ENCODE measurements at regions not wholly inside any gene's neighbourhood (a gene's known extent, or its start where the extent isn't known, plus 50 kb on each side); places are given as distances from the start of the nearest gene placed in this dataset.

GRCh38 chr4:158002173-158002572 lies 170.7 kb downstream of the GASK1B start:
- Mint-ChIP-seq H3K4me3 (no peak overlapping the region), H3K36me3 (ENCODE audit: low read depth) (no peaks in the 10 kb centered on the region)

GRCh38 chr4:158001756-158002155 lies 171.1 kb downstream of the GASK1B start:
- CTCF ChIA-PET: no interaction called here
- no peak overlapping the region for H3K4me3 ChIP-seq (ENCODE audit: low read length)
- Mint-ChIP-seq H3K4me3 (no peak overlapping the region), H3K9me3 (no peaks in the 10 kb centered on the region), H3K27ac (no peak overlapping the region), H3K27me3 (no peaks in the 10 kb centered on the region), H3K4me1 (ENCODE audit: low read depth) (no peaks in the 10 kb centered on the region), H3K36me3 (ENCODE audit: low read depth) (no peaks in the 10 kb centered on the region)
- H3K4me1 ChIP-seq (ENCODE audit: insufficient read depth, low read length): no peaks in the 10 kb centered on the region
- no peaks in the 10 kb centered on the region for H3K9me3 ChIP-seq (ENCODE audit: control insufficient read depth in 1 of 2, insufficient read depth in 1 of 2, low read length in 2 of 2)
- no peaks in the 10 kb centered on the region for H3K36me3 ChIP-seq (ENCODE audit: insufficient read depth, low read length)
- DNase-seq (no peak), ATAC-seq (ENCODE audit: poor library complexity) (no peak)
- no peak overlapping the region for H3K27ac ChIP-seq (ENCODE audit: low read depth in 1 of 2, low read length in 2 of 2)
- no peak for TF ChIP-seq CTCF (IDR thresholded peaks at IDR 0.05)
- intact Hi-C loops (cut with DNase I, micrococcal nuclease): no loop called here
- POLR2A ChIA-PET: no interaction called here
- H3K27me3 ChIP-seq (ENCODE audit: control insufficient read depth in 1 of 2, insufficient read depth in 2 of 2, low read length in 2 of 2): no peaks in the 10 kb centered on the region

More at GRCh38 chr4:158002173-158002572, 170.7 kb downstream of the GASK1B start:
- Histone ChIP-seq H3K36me3 (ENCODE audit: insufficient read depth, low read length) (no peaks in the 10 kb centered on the region), H3K9me3 (ENCODE audit: control insufficient read depth in 1 of 2, insufficient read depth in 1 of 2, low read length in 2 of 2) (no peaks in the 10 kb centered on the region), H3K4me1 (ENCODE audit: insufficient read depth, low read length) (no peaks in the 10 kb centered on the region), H3K27me3 (ENCODE audit: control insufficient read depth in 1 of 2, insufficient read depth in 2 of 2, low read length in 2 of 2) (no peaks in the 10 kb centered on the region), H3K4me3 (ENCODE audit: low read length) (no peak overlapping the region), H3K27ac (ENCODE audit: low read depth in 1 of 2, low read length in 2 of 2) (no peak overlapping the region)
- Mint-ChIP-seq H3K27me3 (no peaks in the 10 kb centered on the region), H3K27ac (no peak overlapping the region), H3K4me1 (ENCODE audit: low read depth) (no peaks in the 10 kb centered on the region), H3K9me3 (no peaks in the 10 kb centered on the region)
- intact Hi-C loops (cut with DNase I, micrococcal nuclease): no loop called here
- ATAC-seq (ENCODE audit: poor library complexity) (no peak), DNase-seq (no peak)
- POLR2A ChIA-PET: no interaction called here
- CTCF ChIA-PET: no interaction called here
- no peak for TF ChIP-seq CTCF (IDR thresholded peaks at IDR 0.05)

DNA sequence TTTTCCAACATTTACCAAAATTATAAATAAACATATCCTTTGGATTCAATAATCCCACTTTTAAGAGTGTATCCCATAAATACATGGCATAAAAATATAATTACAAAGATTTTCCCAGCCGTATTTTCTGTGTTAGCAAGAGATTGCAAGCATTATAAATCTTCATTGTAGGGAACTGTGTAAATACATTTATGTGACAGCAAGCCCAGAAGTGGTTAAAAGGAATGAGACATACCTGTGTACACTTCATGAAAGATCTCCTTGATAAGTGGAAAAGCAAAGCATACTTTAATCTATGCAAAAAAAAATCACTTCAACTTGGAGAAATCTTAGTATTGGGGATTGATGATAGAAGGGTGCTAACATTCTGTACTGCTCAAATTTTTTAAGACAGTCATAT lies 173.1 kb downstream of the GASK1B start:
- Histone ChIP-seq H3K27me3 (ENCODE audit: control insufficient read depth in 1 of 2, insufficient read depth in 2 of 2, low read length in 2 of 2) (no peaks in the 10 kb centered on the region), H3K4me1 (ENCODE audit: insufficient read depth, low read length) (no peaks in the 10 kb centered on the region), H3K36me3 (ENCODE audit: insufficient read depth, low read length) (no peaks in the 10 kb centered on the region), H3K9me3 (ENCODE audit: control insufficient read depth in 1 of 2, insufficient read depth in 1 of 2, low read length in 2 of 2) (no peaks in the 10 kb centered on the region), H3K4me3 (ENCODE audit: low read length) (no peak overlapping the region), H3K27ac (ENCODE audit: low read depth in 1 of 2, low read length in 2 of 2) (no peak overlapping the region)
- H3K4me3 Mint-ChIP-seq: no peak overlapping the region
- H3K36me3 Mint-ChIP-seq (ENCODE audit: low read depth): no peaks in the 10 kb centered on the region
- no peaks in the 10 kb centered on the region for H3K27me3 Mint-ChIP-seq
- intact Hi-C loops (cut with DNase I, micrococcal nuclease): loop anchor here (10.0 kb wide), 2 partner anchors 625 to 1205 kb away; no protein-coding TSS in a partner anchor
- H3K9me3 Mint-ChIP-seq: no peaks in the 10 kb centered on the region
- no peak for TF ChIP-seq CTCF (IDR thresholded peaks at IDR 0.05)
- POLR2A ChIA-PET: no interaction called here
- no peaks in the 10 kb centered on the region for H3K4me1 Mint-ChIP-seq (ENCODE audit: low read depth)
- CTCF ChIA-PET: no interaction called here
- no peak for ATAC-seq (ENCODE audit: poor library complexity)
- no peak for DNase-seq
- no peak overlapping the region for H3K27ac Mint-ChIP-seq
